Osteoblast (primary cell): ENCODE measurements at regions not wholly inside any gene's neighbourhood (a gene's known extent, or its start where the extent isn't known, plus 50 kb on each side); places are given as distances from the start of the nearest gene placed in this dataset.
A peak's percentile ranks its signal among the peaks of the same experiment; 100 is the strongest.

Experiments used
- DNase-seq: peaks from one replicate; pipeline ENCODE4 v3.0.0; 2011; ENCODE audit warnings: low spot score, mixed read lengths; ENCODE audit not compliant: insufficient read length; ENCODE audit errors: missing footprints
- H2AFZ ChIP-seq: 2 replicates; pipeline ENCODE4 v1.6.0; 2011; ENCODE audit warnings: mild to moderate bottlenecking, low read length
- H3K27ac ChIP-seq: 2 replicates; pipeline ENCODE4 v1.5.1; 2011; ENCODE audit warnings: mild to moderate bottlenecking, low read depth, low read length, moderate library complexity
- H3K27me3 ChIP-seq: 2 replicates; pipeline ENCODE4 v1.6.0; 2012; ENCODE audit warnings: mild to moderate bottlenecking, control low read depth, inconsistent platforms, low read length, moderate library complexity; ENCODE audit not compliant: insufficient read depth
- H3K36me3 ChIP-seq: 2 replicates; pipeline ENCODE4 v1.5.1; 2011; ENCODE audit warnings: mild to moderate bottlenecking, low read length, control low read depth, moderate library complexity; ENCODE audit not compliant: insufficient read depth
- H3K4me1 ChIP-seq: 2 replicates; pipeline ENCODE4 v1.5.1; 2011; ENCODE audit warnings: mild to moderate bottlenecking, low read length, control low read depth, moderate library complexity; ENCODE audit not compliant: insufficient read depth
- H3K4me2 ChIP-seq: 2 replicates; pipeline ENCODE4 v1.6.0; 2011; ENCODE audit warnings: mild to moderate bottlenecking, low read length; ENCODE audit not compliant: insufficient read depth
- H3K4me3 ChIP-seq: fragments of 200-600 bp; sonication (generic); 3 replicates; pipeline ENCODE4 v1.5.1; 2012; ENCODE audit warnings: mild to moderate bottlenecking, low read length, inconsistent platforms; ENCODE audit not compliant: insufficient read depth
- H3K79me2 ChIP-seq: 2 replicates; pipeline ENCODE4 v1.6.0; 2012; ENCODE audit warnings: mild to moderate bottlenecking, low read length, control low read depth, inconsistent platforms; ENCODE audit not compliant: insufficient read depth
- H3K9me3 ChIP-seq: 2 replicates; pipeline ENCODE4 v1.5.1; 2011; ENCODE audit warnings: low read depth, low read length, control low read depth
- H4K20me1 ChIP-seq: 2 replicates; pipeline ENCODE4 v1.6.0; 2012; ENCODE audit warnings: mild to moderate bottlenecking, low read length, control low read depth; ENCODE audit not compliant: insufficient read depth
- TF ChIP-seq, protein P1 (sequence below): IDR thresholded peaks from 2 replicates; pipeline ENCODE4 v1.5.1; 2011; ENCODE audit warnings: mild to moderate bottlenecking, low read depth, low read length, moderate library complexity; ENCODE audit errors: extremely low read depth

DNA sequence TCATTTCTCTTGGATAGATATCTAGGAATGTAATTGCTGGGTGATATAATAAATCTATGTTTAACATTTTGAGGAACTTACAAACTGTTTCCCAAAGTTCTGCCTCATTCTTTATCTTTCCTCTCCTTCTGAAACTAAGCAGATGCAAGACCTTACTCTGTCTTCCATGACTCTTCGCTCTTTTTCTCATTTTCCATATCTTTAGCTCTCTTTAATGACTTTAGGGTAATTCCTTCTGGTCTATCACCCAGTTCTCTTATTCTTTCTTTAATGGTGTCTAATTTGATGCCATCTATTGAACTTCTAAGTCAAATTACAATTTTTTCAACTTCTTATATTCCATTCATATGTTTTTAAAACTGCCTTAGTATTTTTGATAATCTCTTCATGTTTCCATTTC is 316.6 kb downstream of the POU4F1 start:
- TF ChIP-seq, protein P1, sequence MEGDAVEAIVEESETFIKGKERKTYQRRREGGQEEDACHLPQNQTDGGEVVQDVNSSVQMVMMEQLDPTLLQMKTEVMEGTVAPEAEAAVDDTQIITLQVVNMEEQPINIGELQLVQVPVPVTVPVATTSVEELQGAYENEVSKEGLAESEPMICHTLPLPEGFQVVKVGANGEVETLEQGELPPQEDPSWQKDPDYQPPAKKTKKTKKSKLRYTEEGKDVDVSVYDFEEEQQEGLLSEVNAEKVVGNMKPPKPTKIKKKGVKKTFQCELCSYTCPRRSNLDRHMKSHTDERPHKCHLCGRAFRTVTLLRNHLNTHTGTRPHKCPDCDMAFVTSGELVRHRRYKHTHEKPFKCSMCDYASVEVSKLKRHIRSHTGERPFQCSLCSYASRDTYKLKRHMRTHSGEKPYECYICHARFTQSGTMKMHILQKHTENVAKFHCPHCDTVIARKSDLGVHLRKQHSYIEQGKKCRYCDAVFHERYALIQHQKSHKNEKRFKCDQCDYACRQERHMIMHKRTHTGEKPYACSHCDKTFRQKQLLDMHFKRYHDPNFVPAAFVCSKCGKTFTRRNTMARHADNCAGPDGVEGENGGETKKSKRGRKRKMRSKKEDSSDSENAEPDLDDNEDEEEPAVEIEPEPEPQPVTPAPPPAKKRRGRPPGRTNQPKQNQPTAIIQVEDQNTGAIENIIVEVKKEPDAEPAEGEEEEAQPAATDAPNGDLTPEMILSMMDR = no peak
- DNase-seq = no peak
- Histone ChIP-seq H4K20me1 (no peaks in the 10 kb centered on the region), H3K27ac (no peak overlapping the region), H3K4me3 (no peak overlapping the region), H3K36me3 (no peaks in the 10 kb centered on the region), H2AFZ (no peak overlapping the region), H3K79me2 (no peaks in the 10 kb centered on the region), H3K9me3 (no peaks in the 10 kb centered on the region), H3K4me2 (no peak overlapping the region), H3K27me3 (no peaks in the 10 kb centered on the region), H3K4me1 (no peaks in the 10 kb centered on the region)

DNA sequence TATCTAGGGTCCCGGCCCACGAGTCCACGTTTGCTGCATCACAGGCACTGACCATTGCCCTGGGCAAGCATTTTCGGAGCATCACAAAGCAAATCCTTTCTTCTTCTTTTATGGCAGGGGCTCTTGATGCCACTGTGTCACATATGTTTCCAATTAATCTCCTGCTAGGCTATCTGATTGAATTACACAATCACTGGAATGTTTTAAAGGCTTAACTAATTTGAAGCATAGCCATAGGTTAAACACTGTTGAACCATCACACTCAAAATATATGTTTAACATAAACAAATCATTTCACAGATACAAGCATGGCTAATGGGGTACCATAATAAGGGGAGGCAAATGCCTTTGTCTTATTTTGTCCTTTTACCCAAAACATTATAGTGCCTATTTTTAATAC is 338.3 kb downstream of the POU4F1 start:
- Histone ChIP-seq H3K36me3 (no peaks in the 10 kb centered on the region), H3K4me1 (no peaks in the 10 kb centered on the region), H3K4me2 (no peak overlapping the region), H3K27ac (no peak overlapping the region), H3K9me3 (no peaks in the 10 kb centered on the region), H2AFZ (no peak overlapping the region), H3K79me2 (no peaks in the 10 kb centered on the region), H4K20me1 (no peaks in the 10 kb centered on the region), H3K4me3 (no peak overlapping the region), H3K27me3 (no peaks in the 10 kb centered on the region)
- TF ChIP-seq, protein P1 = no peak
- DNase-seq = peak; percentile 2

DNA sequence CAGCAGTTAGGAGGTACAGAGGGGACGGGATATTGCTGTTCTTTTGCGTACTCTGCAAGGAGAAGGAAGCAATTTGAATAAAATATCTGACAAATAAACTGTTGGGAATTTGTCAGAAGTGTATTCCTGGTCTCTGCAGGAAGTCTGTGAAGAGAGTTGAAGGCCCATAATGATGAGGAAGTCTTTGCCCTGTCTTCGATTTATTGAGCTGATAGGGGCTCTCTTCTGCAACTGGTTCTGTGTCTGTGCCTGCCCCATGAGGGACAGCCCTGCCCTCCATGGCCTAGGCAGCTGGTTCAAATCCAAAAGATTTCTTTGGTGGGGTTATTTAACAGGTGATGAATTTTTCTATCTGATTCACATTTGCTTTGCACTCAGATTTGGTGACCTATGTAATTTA is 339.7 kb upstream of the EDNRB start:
- H3K9me3 ChIP-seq = no peaks in the 10 kb centered on the region
- no peak overlapping the region for H3K4me2 ChIP-seq
- no peaks in the 10 kb centered on the region for H3K27me3 ChIP-seq
- no peak overlapping the region for H3K4me3 ChIP-seq
- H3K79me2 ChIP-seq = no peaks in the 10 kb centered on the region
- no peak overlapping the region for H3K27ac ChIP-seq
- no peak for DNase-seq
- no peaks in the 10 kb centered on the region for H3K4me1 ChIP-seq
- no peaks in the 10 kb centered on the region for H3K36me3 ChIP-seq
- H2AFZ ChIP-seq = no peak overlapping the region
- TF ChIP-seq, protein P1 = no peak
- no peaks in the 10 kb centered on the region for H4K20me1 ChIP-seq

DNA sequence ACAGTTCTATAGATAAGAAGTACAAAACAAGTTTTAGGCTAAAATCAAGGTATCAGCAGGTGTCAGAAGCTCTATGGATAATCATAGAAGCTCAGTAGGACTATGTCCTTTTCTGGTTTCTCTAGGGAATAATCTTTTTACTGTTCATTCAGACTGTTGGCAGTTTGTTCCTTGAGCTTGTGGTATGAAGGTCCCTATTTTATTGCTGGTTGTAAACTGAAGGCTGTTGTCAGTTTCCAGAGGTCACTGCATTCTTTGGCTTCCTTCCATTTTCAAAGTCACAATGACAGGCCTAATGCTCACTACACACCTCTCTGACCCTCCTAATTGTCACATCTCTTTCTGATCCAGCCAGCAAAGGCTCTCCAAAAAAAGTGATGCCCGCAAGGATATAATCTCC is 337.9 kb upstream of the EDNRB start:
- Histone ChIP-seq H3K9me3 (no peaks in the 10 kb centered on the region), H3K4me3 (no peak overlapping the region), H3K27ac (no peak overlapping the region), H3K4me1 (no peaks in the 10 kb centered on the region), H2AFZ (no peak overlapping the region), H3K36me3 (no peaks in the 10 kb centered on the region), H3K27me3 (no peaks in the 10 kb centered on the region), H3K4me2 (no peak overlapping the region), H3K79me2 (no peaks in the 10 kb centered on the region), H4K20me1 (no peaks in the 10 kb centered on the region)
- DNase-seq = no peak
- TF ChIP-seq, protein P1 = no peak
